A673 (cell line): ENCODE measurements at regions not wholly inside any gene's neighbourhood (a gene's known extent, or its start where the extent isn't known, plus 50 kb on each side); places are given as distances from the start of the nearest gene placed in this dataset.

Experiments
- EZH2 ChIP-seq: fragments of 200-600 bp; sonication (generic); IDR thresholded peaks from 2 replicates; pipeline ENCODE4 v1.6.1; 2017; ENCODE audit warnings: borderline replicate concordance, low read depth, mild to moderate bottlenecking, mixed read lengths, antibody characterized with exemption, low read length; ENCODE audit not compliant: poor library complexity, severe bottlenecking
- TF ChIP-seq, protein P1 (sequence below): fragments of 300-800, 200-600 bp; sonication (generic); conservative IDR thresholded peaks from 2 replicates; pipeline ENCODE4 v1.5.1; 2017; ENCODE audit warnings: low read depth, mild to moderate bottlenecking, antibody characterized with exemption, low read length, moderate library complexity, mixed read lengths

DNA sequence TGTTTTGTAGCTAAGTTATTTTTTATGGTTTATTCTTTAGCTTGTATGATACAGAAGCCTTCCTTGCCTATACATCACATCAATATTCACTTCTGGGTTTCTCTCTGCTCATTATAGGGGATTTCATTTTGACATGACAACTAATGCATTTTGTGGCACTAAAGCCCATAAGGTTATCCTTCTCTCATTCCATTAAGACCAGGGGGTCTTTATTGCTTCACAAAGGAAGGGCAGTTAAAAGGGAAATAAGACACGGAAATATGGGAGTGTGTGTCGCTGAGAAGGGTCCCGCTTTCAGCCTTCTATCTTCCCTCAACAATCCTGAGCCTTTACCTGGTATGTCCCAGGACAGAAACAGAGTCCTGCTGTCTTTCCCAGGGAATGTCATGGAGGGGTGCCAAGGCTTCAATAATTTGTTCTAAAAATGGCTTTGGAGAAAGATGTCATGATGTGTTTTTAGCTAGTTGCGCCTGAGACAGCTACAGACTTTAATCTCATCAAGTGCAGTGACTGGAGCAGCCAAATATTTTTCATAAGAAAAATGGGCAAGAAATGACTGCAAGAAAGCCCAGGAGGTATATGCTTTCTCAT lies 1145.4 kb upstream of the TMEM132C start:
- TF ChIP-seq, protein P1, sequence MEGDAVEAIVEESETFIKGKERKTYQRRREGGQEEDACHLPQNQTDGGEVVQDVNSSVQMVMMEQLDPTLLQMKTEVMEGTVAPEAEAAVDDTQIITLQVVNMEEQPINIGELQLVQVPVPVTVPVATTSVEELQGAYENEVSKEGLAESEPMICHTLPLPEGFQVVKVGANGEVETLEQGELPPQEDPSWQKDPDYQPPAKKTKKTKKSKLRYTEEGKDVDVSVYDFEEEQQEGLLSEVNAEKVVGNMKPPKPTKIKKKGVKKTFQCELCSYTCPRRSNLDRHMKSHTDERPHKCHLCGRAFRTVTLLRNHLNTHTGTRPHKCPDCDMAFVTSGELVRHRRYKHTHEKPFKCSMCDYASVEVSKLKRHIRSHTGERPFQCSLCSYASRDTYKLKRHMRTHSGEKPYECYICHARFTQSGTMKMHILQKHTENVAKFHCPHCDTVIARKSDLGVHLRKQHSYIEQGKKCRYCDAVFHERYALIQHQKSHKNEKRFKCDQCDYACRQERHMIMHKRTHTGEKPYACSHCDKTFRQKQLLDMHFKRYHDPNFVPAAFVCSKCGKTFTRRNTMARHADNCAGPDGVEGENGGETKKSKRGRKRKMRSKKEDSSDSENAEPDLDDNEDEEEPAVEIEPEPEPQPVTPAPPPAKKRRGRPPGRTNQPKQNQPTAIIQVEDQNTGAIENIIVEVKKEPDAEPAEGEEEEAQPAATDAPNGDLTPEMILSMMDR = no peak
- TF ChIP-seq EZH2 = no peak
